Activated CD8-positive, alpha-beta memory T cell treated with anti-CD3 and anti-CD28 coated beads, Interleukin-2, amount 50 U/mL, for 1 hour (primary cell): ENCODE measurements at regions not wholly inside any gene's neighbourhood (a gene's known extent, or its start where the extent isn't known, plus 50 kb on each side); places are given as distances from the start of the nearest gene placed in this dataset.

ENCODE experiments used
- DNase-seq: peaks from one replicate; pipeline ENCODE4 v3.0.0-alpha.2; 2020; ENCODE audit errors: extremely low read depth

- no peak for DNase-seq
Measured at GRCh38 chr6:165082636-165083035, 226.8 kb downstream of the C6orf118 start.

DNA sequence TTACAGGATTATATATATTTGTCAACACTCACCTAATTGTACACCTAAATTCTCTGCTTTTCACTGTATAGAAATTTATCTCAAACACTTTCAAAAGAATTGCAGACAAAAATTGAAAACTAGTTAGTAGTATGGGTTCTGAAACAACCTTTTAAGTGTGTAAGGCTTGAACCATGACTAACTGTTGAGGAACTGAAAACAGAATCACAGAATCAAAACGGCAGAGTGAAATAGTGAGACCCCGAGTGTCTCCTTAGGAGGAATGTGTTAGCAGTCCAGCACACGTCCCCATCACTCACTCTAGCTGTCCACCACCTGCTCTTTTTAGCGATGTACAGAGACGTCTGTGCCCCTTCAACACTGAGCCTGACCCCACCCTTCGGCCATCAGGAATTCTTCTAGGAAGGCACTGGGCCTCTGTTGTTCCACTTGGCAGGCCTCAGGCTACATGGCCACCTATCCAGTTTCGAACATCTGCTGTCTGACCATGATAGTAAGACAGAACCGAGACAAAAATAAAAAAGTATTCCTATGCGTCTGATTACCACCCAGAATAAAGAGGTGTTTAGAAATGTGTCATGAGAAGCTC lies 227.4 kb downstream of the C6orf118 start:
- no peak for DNase-seq

DNA sequence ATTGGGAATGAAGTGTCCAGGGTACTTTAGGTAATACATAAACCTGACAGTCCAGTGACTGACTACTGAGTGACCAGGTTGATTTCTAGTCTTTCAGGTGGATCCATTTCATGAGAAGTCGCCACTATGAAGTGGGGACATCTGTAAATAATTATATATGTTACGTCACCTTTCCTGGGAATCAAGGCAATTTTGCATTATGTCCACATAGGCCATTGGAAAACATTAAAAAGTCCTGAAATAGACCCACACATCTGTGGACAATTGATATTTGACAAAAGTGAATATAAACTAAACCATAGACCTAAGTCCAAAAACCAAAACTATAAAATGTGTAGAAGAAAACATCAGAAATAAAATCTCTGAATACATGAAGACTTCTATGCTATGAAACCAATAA lies 231.5 kb downstream of the C6orf118 start:
- DNase-seq: no peak

GRCh38 chr6:165071906-165072305 lies 237.5 kb downstream of the C6orf118 start:
- no peak for DNase-seq

DNA sequence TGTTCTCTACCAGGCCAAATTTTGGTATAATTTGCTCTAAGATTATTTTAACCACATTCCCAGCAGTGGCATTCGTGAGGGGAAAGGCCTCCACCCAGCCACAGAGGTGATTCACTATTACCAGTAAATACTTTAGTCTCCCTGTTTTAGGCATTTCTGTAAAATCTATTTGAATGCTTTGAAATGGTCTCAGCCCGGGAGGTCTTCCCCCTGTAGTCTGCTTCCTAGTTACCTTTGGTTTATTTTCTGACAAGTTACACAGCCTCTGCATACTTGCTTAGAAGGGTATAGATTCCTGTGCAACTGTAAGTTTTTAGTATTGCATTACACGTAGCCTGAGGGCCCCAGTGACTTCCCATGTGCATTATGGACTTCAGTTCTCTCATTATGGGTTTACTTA lies 248.7 kb downstream of the C6orf118 start:
- no peak for DNase-seq

DNA sequence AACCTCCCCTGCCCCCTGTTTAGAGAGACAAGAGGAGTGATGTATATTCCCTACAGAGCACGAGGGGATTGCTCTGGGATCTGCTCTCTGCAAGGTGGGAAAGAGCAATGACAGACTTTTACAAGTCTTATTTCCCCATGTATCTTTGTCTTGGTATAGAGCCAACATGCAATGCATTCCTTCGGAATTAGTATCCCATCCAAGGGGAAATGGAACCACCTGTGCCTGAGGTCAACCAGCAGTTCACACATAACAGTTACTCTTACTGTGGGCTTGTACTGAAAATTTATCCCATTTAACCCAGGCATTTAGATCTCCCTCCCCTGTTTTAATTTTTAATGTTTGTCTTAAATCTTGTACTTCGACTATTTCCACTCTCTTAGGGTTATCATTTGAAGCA lies 250.4 kb downstream of the C6orf118 start:
- no peak for DNase-seq

GRCh38 chr6:165056292-165056691 lies 253.1 kb downstream of the C6orf118 start:
- no peak for DNase-seq

- DNase-seq: no peak
Measured at GRCh38 chr6:165055231-165055630, 254.2 kb downstream of the C6orf118 start.

DNA sequence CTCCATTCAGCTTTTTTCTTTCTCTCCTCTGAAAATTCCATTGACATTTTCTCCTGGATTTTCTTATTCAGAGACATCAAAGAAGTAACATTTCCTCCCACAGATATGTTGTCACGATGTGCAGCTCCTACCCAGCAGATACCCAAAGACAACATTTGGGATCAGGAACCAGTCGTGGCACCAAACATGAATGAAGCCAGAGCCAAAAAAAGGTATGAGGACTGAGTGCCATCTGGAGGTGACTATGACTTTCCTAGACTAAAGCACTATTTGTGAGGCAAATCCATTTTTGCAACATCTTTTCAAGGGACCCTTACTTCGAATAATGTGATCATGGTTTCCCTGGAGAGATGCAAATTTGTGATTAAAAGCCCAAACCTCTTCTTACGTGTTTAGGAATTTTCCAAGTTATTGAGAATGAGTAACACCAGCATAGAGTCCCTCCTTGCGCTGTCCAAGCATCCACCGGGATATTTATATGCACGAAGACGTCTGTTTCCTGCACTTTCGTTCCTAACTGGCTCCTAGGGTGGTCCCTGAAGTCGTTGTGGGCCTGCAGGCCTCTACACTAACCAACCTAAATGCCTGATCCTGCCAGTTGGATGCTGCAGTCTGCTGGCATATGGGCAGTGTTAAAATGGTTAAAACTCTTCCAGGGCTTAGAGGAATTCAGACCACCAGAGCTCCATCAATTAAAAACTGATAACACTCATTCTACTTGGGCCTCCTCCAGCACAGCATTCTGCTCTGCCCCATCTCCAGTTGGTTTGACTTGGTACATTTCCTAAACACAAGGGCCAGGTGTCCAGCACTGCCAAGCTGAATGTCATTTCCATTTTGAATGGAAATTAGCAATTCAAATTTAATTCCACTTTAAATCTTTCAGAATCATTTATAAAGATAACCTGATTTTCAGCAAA lies 256.6 kb downstream of the C6orf118 start:
- no peak for DNase-seq

DNA sequence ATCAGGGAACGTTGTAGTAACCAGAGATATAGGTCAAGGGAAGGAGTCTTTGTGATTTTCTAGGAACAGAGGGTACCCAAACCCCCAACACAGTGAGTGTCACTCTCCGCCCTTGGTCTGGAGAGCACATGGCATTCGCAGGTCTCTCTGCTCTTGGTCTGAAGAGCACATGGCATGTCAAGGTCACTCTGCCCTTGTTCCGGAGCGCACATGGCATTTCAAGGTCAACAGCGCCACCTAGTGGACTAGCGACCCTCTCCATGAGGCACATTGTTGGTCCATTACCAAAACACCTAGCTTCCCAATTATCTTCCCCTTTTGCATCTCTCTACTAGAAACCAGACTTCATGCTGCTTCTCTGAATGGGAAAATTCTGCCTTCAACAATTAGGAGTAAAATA lies 260.0 kb downstream of the C6orf118 start:
- no peak for DNase-seq

- DNase-seq: no peak
Measured at GRCh38 chr6:165047952-165048351, 261.5 kb downstream of the C6orf118 start.

- no peak for DNase-seq
Measured at GRCh38 chr6:165045631-165046030, 263.8 kb downstream of the C6orf118 start.

DNA sequence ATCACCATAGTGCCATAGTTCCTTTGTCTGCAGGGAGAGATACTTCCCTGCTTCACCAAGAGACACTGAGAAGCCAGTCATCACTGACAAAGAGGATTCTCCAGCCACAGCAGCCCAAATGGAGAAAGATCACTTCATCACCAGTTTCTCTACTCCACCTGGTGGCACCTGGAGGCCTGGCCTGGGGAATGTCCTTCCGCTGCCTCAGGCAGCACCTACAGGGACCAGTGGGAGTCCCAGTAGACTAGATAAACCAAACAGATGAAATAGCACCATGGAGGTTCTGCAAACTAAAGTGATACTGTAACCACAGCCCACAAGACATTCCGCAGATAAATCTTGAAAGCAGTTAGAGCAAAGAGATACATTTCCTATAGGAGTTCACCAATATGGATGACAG lies 266.5 kb downstream of the C6orf118 start:
- DNase-seq: no peak

DNA sequence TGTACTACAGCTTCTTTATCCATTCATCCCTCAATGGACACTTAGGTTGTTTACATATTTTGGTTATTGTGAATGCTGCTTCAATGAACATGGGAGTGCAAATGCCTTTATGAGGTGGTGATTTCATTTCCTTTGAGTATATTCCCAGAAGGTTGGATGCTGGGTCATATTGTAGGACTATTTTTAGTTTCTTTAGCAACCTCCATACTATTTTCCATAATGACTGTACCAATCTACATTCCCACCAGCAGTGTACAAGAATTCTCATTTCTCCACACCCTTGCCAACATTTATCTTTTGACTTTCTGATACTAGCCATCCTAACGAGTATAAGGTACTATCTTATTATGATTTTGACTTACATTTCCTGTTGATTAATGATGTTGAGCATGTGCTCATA lies 269.0 kb downstream of the C6orf118 start:
- no peak for DNase-seq

DNA sequence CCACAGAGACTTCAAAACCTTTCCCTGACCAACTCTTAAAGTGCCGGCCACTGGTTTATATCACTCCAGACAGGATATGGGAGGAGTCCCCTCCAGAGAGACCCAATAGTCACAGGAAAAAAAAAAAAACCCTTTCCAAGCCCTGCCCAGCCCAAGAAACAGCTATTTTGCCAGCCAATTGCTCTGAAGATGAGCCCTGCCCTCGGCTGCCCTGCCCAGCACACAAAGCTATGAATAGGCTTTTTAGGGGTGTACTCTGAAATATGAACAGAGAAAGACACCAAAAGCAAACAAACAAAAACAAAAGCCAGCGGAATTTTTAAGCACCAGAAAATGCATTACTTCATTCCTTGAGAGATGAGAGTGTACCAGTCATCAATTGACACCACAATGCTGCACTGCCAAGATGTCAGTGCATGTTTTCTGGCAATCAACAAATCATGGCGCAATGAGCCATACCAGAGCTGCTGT lies 275.1 kb downstream of the C6orf118 start:
- no peak for DNase-seq

- no peak for DNase-seq
Measured at GRCh38 chr6:165031502-165031901, 277.9 kb downstream of the C6orf118 start.

DNA sequence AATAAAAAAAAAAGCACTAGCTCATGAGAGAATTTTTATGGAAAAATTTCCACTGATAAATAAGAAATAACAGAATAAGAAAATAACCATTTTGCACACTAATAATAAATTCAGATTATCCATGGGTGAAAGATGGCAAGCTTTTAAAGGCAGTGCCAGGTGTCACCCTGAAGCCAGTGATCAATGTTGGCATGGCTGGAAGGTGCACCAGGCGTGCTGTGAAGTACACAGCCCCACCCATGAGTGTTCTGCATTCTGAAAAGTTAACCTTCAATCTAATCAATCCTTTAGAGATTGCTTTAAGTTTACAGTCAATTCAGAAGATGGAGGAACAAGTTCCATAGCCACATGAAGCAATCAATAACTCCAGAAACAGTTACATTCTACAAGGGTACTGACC lies 284.4 kb downstream of the C6orf118 start:
- DNase-seq: no peak

GRCh38 chr6:165019681-165020080 lies 289.7 kb downstream of the C6orf118 start:
- DNase-seq: no peak

- no peak for DNase-seq
Measured at GRCh38 chr6:165015676-165016075, 293.7 kb downstream of the C6orf118 start.

GRCh38 chr6:165013701-165014100 lies 295.7 kb downstream of the C6orf118 start:
- DNase-seq: no peak

GRCh38 chr6:165012183-165012582 lies 297.2 kb downstream of the C6orf118 start:
- DNase-seq: no peak

DNA sequence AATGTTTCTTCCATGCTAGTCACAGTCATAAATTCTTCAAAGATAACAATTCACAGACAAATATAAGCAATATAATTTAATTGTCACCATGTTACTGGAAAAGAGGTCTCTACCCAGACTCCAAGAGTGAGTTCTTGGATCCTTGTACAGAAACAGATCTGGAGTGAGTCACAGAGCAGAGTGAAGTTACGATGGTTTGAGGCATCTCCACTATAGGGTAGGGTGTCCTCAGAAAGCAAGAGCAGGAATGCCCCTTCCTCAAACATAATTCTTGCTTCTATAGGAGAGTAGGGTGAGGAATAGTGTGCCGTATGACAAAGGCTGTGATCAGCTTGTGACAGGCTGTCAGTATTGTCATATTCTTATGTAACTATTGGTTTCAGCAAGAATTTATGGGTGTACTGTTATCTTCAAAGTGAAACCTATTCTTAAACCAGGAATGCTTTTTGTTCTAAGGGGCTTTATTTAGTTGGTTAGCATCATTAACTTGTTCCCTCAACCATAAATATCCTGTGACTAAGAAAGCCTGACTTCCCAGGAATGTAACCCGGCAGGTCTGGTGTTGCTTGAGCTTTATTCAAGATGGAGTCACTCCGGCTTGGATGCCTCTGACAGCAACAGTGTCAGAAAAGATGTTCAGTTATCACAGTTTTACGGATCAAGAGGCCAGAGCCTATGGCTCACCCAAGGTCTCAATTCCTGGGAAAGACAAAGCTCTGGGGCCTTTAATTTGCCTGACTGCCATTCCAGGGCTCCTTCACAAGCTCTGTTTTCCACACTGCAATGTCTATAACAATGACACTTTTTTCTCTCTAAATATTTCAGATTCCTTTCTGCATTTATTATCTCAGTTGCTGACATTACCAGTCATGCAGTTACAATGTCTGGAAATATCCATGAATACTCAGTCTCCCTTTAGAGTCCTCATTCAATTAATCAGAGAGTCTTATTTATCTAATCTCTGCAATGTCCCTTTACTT lies 298.6 kb downstream of the C6orf118 start:
- no peak for DNase-seq
